ENCODE measurements at regions not wholly inside any gene's neighbourhood (a gene's known extent, or its start where the extent isn't known, plus 50 kb on each side); places are given as distances from the start of the nearest gene placed in this dataset.

GRCh38 chr3:150080058-150080730, 109.5 kb upstream of the PFN2 start:
- DNase-seq: no peak

DNA sequence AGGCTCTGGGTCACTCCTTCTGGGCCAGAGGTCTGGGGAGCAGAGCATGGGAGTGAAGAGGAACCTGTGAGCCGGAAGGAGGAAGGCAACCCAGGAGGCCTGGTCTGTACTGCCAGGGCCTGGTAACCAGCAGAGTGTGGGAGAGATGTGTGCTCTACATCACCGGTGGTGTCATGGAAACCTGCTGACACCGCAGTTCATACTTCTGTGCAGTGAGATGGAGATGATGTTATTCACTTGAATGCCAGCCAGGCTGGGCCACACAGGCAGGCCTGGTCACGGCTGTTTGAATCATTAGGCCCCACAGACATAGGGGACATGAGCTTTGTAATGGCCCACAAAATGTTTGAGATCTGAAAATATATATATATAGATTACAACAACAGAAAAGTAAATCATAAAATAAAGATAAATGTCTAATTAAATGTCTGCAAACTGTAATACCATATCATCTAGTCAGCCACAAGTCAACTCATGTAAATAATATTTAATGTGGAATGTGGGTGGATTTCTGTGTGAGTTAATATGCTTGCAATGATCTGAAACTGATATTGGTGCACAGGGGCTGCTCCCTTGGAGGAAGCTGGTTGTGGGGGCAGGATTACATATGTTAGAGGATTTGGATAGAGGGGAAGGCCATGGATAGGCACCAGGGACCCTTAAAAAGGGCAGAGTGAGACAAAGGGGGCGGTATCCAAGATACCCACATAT, 108.5 kb upstream of the PFN2 start:
- peak; percentile 55 for DNase-seq

GRCh38 chr3:150077581-150078247, 107.0 kb upstream of the PFN2 start:
- no peak for DNase-seq

DNA sequence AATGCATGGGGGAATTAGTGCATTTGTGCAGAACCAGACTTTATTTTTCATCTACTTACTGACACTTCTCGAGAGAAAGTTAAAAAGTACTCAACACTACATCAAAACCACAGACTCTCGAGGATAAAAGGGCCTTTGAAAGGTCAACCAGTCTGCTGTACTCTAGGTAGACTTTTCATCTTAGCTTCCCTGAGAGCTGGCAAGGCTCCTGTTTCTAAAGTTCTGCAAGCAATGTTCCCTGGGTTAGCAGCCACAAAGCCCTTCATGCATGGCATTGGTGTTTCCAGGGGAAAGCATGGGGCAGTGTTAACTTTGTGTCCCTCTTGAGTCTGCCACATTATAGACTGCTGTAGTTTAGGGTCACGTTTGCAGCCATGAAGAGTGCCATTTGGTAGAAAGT, 106.4 kb upstream of the PFN2 start:
- DNase-seq: no peak

- no peak for DNase-seq
These were observed 105.7 kb upstream of the PFN2 start for GRCh38 chr3:150076443-150076842.

DNA sequence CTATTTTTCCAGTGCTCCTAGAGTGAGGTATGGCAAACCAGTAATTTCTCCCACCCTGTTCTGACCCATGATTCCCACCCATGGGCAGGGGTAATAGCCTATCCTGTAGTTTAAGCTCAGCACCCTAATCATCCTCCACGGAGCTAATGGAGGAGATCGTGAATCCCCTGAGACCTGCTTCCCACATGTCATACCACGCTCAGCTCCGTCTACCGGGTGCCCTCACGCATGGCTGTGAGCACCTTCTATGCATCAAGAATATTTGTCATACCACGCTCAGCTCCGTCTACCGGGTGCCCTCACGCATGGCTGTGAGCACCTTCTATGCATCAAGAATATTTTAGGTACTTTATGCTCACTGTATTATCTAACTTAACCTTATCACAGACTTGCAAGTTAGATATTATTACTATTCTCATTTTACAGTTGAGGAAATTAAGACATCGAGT, 104.7 kb upstream of the PFN2 start:
- no peak for DNase-seq

- no peak for DNase-seq
These were observed 104.2 kb upstream of the PFN2 start for GRCh38 chr3:150074697-150075416.

GRCh38 chr3:150074277-150074676, 103.6 kb upstream of the PFN2 start:
- DNase-seq: no peak

DNA sequence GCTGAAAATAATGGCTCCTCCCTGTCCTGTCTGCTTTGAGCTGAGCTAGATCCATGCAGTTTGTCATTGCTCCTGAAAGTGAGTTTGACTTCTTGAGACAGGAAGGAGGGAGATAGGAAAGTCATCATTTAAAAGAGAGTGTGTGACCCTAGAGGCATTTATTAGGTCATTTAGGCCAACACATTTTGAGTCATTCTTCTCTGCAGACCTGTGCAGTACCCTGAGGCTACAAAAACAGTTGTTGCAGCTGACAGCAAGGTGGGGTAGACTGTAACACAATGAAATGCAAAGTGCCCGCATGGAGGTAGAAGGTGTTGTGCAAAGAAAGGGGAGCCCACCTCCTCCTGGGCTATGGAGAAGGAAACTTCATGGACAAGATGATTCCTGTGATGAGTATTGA, 102.8 kb upstream of the PFN2 start:
- DNase-seq: no peak

- no peak for DNase-seq
These were observed 102.3 kb upstream of the PFN2 start for GRCh38 chr3:150073031-150073430.

GRCh38 chr3:150072576-150072975, 101.9 kb upstream of the PFN2 start:
- DNase-seq: no peak

- DNase-seq: no peak
These were observed 99.6 kb upstream of the PFN2 start for GRCh38 chr3:150070271-150070670.

GRCh38 chr3:150069633-150070032, 98.9 kb upstream of the PFN2 start:
- DNase-seq: no peak

DNA sequence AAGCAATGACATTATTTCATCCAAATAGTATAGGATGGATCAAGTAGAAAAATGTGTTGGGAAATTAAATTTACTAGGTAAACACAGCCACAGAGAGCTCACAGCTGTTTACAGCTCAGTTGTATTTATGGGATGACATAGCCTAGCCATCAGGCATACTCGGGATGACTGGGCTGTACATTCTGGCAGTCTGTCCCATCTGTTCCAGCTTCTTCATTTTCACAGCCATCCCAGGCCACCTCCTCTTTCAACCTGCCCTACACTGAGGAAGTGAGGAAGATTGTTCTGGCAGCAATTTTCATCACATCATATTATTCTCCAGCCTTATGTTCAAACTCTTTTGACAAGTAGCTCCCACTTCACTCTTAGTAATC, 98.4 kb upstream of the PFN2 start:
- no peak for DNase-seq

DNA sequence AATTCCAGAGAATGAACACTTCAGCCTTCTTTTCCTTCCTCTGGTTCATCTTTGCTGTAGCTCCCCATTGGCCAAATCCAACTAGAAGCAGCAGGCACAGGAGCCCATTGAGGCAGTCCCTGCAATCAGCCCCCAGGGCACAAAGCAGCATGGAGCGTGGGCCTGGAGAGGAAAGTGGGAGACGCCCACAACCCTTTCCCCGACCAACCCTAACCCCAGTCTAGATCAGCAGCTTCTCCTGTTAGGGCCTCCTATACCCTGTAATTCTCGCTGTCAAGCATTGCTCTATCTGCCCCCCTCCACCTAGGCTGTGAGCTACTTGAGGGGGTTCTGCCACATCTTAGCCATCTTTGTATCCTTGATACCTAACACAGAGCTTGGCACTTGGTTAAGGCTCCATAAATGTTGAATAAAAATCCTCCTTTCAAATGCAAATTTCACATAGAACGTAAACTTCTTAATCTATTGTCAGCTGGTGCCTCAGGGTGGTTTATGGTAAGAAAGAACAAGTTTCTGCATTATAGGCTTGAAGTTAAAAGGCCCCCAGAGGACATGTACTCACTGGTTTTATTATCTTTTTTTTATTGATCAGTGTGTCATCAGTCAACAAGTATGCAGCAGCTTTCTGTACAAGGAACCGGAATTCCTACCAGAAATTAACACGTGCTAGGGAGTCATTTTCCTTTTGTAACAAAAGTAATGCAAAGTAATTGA, 97.9 kb upstream of the PFN2 start:
- DNase-seq: no peak

DNA sequence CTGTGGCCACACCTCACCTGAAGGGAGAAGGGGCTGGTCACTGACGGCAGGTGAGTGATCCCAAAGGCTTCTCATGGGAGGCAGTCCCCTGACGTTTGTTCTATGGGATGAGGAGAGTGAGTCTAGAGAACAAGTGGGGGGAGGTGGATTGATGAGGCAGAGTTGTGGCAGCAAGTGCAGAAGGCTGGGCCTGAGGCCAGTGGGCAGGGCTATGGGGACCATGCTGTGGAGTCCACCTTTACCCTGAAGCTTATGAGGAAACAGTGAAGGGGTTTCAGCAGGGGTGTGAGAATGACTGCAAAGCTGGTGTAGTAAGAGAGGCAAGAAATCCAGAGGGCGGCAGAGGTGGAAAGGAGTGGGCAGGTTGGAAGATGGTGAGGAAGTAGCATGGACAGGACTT, 96.9 kb upstream of the PFN2 start:
- no peak for DNase-seq

GRCh38 chr3:150064971-150065370, 94.3 kb upstream of the PFN2 start:
- DNase-seq: no peak

- DNase-seq: no peak
These were observed 92.5 kb upstream of the PFN2 start for GRCh38 chr3:150063237-150063636.

DNA sequence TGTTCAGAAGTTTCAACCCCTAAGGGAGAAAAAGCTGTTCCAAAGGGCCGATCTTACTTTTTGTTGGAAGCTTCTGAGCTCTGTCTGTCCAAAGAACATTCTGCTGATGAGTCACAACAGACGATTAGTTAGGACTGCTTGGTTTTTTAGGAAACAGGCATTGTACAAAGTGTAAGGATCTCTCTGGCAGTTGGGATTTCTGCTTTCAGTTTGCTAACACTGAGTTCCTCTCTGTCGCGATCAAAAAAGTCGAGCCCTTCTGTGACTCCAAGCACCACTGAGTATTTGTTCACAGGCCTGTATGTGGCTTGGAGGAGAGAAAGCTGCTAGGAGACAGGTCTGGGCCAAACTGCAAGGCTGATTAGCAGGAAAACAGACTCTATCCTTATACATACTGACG, 91.8 kb upstream of the PFN2 start:
- no peak for DNase-seq

GRCh38 chr3:150061288-150062024, 90.8 kb upstream of the PFN2 start:
- DNase-seq: no peak

- no peak for DNase-seq
These were observed 89.0 kb upstream of the PFN2 start for GRCh38 chr3:150059729-150060128.

DNA sequence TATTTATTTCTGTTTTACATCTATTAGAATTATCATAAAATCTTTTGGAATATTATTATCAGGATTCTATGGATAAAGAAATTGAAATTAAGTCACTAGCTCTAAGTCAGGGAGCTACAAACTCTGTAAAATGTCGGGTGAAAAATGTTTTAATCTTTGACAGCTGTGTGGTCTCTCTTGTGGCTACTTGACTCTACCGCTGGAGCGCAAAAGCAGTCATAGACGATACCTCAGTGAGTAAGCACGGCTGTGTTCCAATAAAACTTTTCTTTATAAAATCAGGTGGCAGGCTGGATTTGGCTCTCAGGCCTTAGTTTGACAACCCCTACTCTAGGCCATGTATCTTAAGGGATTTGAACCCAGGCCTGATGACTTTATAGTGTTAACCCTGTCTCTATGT, 88.5 kb upstream of the PFN2 start:
- DNase-seq: no peak
